ENCODE measurements at regions not wholly inside any gene's neighbourhood (a gene's known extent, or its start where the extent isn't known, plus 50 kb on each side); places are given as distances from the start of the nearest gene placed in this dataset.
A peak's percentile ranks its signal among the peaks of the same experiment; 100 is the strongest.

DNA sequence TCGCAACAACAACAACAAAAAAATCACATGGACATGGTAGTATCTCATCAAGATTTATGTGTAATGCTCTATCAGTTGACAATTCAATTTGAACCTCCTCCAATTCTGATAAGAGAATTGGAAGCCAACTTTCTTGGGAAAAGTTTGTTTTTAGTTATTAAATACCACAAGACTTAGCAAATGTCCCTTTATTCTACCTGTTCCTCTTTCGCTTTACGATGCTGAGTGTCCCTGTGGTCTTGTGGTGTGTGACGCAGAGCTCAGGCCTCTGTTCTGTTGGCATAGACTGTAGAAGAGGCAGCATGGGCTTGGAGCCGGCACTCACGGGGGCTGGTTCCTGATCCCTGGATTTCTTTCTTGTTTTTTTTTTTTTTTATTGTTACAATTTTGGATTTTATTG lies 76.7 kb downstream of the PSMB1 start:
- peaks cover 0 to 3% of the 10 kb centered on the region in 2 donors for H3K27me3 ChIP-seq (ENCODE audit: control insufficient read depth in 2 of 2, insufficient read depth in 2 of 2, low read length in 2 of 2)
- H3K27me3 Mint-ChIP-seq (ENCODE audit: low read depth in 3 of 3), result peaks cover 0 to 7% (median 1%) of the 10 kb centered on the region in 3 donors
- no peak overlapping the region for H2AFZ ChIP-seq (ENCODE audit: insufficient read depth, low read depth, low read length, poor library complexity, severe bottlenecking)
- peak overlapping the region in 6 of 7 donors; percentile 49 to 87 (median 69) for H3K27ac Mint-ChIP-seq
- intact Hi-C loops (cut with micrococcal nuclease), result no loop called here
- no peaks in the 10 kb centered on the region for H3K36me3 ChIP-seq (replicated peaks in 1 of 2; ENCODE audit: control insufficient read depth in 1 of 2, insufficient read depth in 2 of 2, low read length in 2 of 2)
- no peaks in the 10 kb centered on the region for H3K4me1 ChIP-seq (ENCODE audit: control insufficient read depth in 1 of 2, insufficient read depth in 2 of 2, low read length in 2 of 2)
- no peak overlapping the region for H3K4me3 ChIP-seq (replicated peaks in 1 of 3; ENCODE audit: low read depth in 2 of 3, low read length in 3 of 3)
- peaks cover 0 to 8% (median 0%) of the 10 kb centered on the region in 7 donors for H3K9me3 Mint-ChIP-seq
- H3K9me3 ChIP-seq (replicated peaks in 1 of 2; ENCODE audit: control insufficient read depth in 1 of 2, insufficient read depth in 1 of 2, low read length in 2 of 2), result peaks cover 0 to 4% of the 10 kb centered on the region in 2 donors
- H3K4me1 Mint-ChIP-seq, result peaks cover 9% of the 10 kb centered on the region
- peak overlapping the region; percentile 25 for H3K4me2 ChIP-seq (replicated peaks; ENCODE audit: extremely low read depth, low read length, poor library complexity, severe bottlenecking)
- DNase-seq, result peak; percentile 16 to 82 (median 33)
- H3K79me2 ChIP-seq (ENCODE audit: insufficient read depth, low read length), result no peaks in the 10 kb centered on the region
- no peak overlapping the region for H3K9ac ChIP-seq (ENCODE audit: insufficient read depth, low read length, poor library complexity, severe bottlenecking)
- TF ChIP-seq CTCF (IDR thresholded peaks at IDR 0.05), result no peak
- H3K27ac ChIP-seq (ENCODE audit: low read depth in 1 of 2, low read length in 2 of 2), result peak overlapping the region; percentile 20 to 37
- no peaks in the 10 kb centered on the region for H3K36me3 Mint-ChIP-seq
- H4K20me1 ChIP-seq (ENCODE audit: insufficient read depth, low read length), result no peaks in the 10 kb centered on the region
- peak overlapping the region in 1 of 2 donors; percentile 33 for H3K4me3 Mint-ChIP-seq
- WGBS (ENCODE audit: insufficient coverage), result no CpG with 5 or more reads among the region's 6 CpGs

DNA sequence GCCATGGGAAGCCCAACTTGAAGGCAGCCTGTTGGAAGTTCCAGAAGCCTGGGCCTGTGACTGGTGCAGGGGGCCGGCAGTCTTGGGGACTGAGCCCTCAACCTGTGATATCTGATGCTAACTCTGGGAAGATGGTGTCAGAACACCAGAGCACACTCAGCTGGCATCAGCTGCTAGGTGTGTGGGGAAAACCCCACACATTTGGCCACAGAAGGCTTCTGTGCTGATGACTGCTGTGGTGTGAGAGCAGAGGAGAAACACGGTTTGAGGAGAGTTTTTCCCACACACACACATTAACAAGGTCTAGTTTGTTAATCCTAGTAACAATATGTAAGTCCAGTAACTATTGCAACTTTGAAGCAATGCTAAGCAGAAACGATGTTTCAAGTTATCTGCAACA lies 78.0 kb downstream of the PSMB1 start:
- H3K27me3 ChIP-seq (ENCODE audit: control insufficient read depth in 2 of 2, insufficient read depth in 2 of 2, low read length in 2 of 2), result peaks cover 0 to 3% of the 10 kb centered on the region in 2 donors
- no peak overlapping the region for H3K4me3 ChIP-seq (replicated peaks in 1 of 3; ENCODE audit: low read depth in 2 of 3, low read length in 3 of 3)
- H4K20me1 ChIP-seq (ENCODE audit: insufficient read depth, low read length), result no peaks in the 10 kb centered on the region
- Mint-ChIP-seq H3K36me3 (no peaks in the 10 kb centered on the region), H3K9me3 (peaks cover 0 to 4% (median 0%) of the 10 kb centered on the region in 7 donors), H3K27ac (no peak overlapping the region), H3K4me1 (peaks cover 9% of the 10 kb centered on the region), H3K27me3 (ENCODE audit: low read depth in 3 of 3) (peaks cover 0 to 9% (median 1%) of the 10 kb centered on the region in 3 donors), H3K4me3 (no peak overlapping the region)
- no peak overlapping the region for H3K27ac ChIP-seq (ENCODE audit: low read depth in 1 of 2, low read length in 2 of 2)
- H3K36me3 ChIP-seq (replicated peaks in 1 of 2; ENCODE audit: control insufficient read depth in 1 of 2, insufficient read depth in 2 of 2, low read length in 2 of 2), result no peaks in the 10 kb centered on the region
- no peak overlapping the region for H3K9ac ChIP-seq (ENCODE audit: insufficient read depth, low read length, poor library complexity, severe bottlenecking)
- no peak for TF ChIP-seq CTCF (IDR thresholded peaks at IDR 0.05)
- WGBS (ENCODE audit: insufficient coverage), result 100% methylated on average over 1 of the region's 3 CpGs
- H2AFZ ChIP-seq (ENCODE audit: insufficient read depth, low read depth, low read length, poor library complexity, severe bottlenecking), result no peak overlapping the region
- DNase-seq, result no peak
- no peak overlapping the region for H3K4me2 ChIP-seq (replicated peaks; ENCODE audit: extremely low read depth, low read length, poor library complexity, severe bottlenecking)
- H3K79me2 ChIP-seq (ENCODE audit: insufficient read depth, low read length), result no peaks in the 10 kb centered on the region
- no peaks in the 10 kb centered on the region for H3K4me1 ChIP-seq (ENCODE audit: control insufficient read depth in 1 of 2, insufficient read depth in 2 of 2, low read length in 2 of 2)
- intact Hi-C loops (cut with micrococcal nuclease), result no loop called here
- no peaks in the 10 kb centered on the region for H3K9me3 ChIP-seq (replicated peaks in 1 of 2; ENCODE audit: control insufficient read depth in 1 of 2, insufficient read depth in 1 of 2, low read length in 2 of 2)

All from CD14-positive monocyte (primary cell).